GM23338 (cell line): ENCODE measurements at regions not wholly inside any gene's neighbourhood (a gene's known extent, or its start where the extent isn't known, plus 50 kb on each side); places are given as distances from the start of the nearest gene placed in this dataset.

ENCODE experiments used
- ATAC-seq: fragments of 200-7000 bp; cut with Tn5 transposase; 3 replicates; pipeline ENCODE4 v1.9.1; 2020
- DNase-seq: peaks from one replicate; pipeline ENCODE4 v3.0.0-alpha.2; 2015; ENCODE audit warnings: low spot score
- H2AFZ ChIP-seq: fragments of 200-600 bp; sonication (generic); 2 replicates; pipeline ENCODE4 v1.8.0; 2016; ENCODE audit warnings: antibody characterized with exemption, mild to moderate bottlenecking, moderate library complexity
- H3F3A ChIP-seq: fragments of 200-600 bp; sonication (generic); replicated peaks from 2 replicates; pipeline ENCODE4 v1.8.0; 2017; ENCODE audit warnings: antibody characterized with exemption, mixed run types, low read depth
- H3K27ac ChIP-seq: fragments of 200-600 bp; sonication (generic); 2 replicates; pipeline ENCODE4 v1.6.1; 2016; ENCODE audit warnings: low read depth
- H3K27me3 ChIP-seq: fragments of 200-600 bp; sonication (generic); 2 replicates; pipeline ENCODE4 v1.8.0; 2016; ENCODE audit warnings: mild to moderate bottlenecking, mixed run types, moderate library complexity; ENCODE audit not compliant: insufficient read depth
- H3K36me3 ChIP-seq: fragments of 200-600 bp; sonication (generic); 2 replicates; pipeline ENCODE4 v1.8.0; 2016; ENCODE audit warnings: mild to moderate bottlenecking; ENCODE audit not compliant: insufficient read depth
- H3K4me1 ChIP-seq: fragments of 200-600 bp; sonication (generic); 2 replicates; pipeline ENCODE4 v1.8.0; 2016; ENCODE audit warnings: mild to moderate bottlenecking, moderate library complexity; ENCODE audit not compliant: insufficient read depth
- H3K4me2 ChIP-seq: fragments of 200-600 bp; sonication (generic); 2 replicates; pipeline ENCODE4 v1.7.1; 2017; ENCODE audit warnings: mixed run types
- H3K4me3 ChIP-seq: fragments of 200-600 bp; sonication (generic); 2 replicates; pipeline ENCODE4 v1.6.1; 2016; ENCODE audit warnings: mixed run types
- H3K79me2 ChIP-seq: fragments of 200-600 bp; sonication (generic); replicated peaks from 2 replicates; pipeline ENCODE4 v1.8.0; 2017; ENCODE audit warnings: mild to moderate bottlenecking; ENCODE audit not compliant: insufficient read depth
- H3K9me2 ChIP-seq: fragments of 200-600 bp; sonication (generic); 2 replicates; pipeline ENCODE4 v1.8.0; 2017; ENCODE audit not compliant: insufficient read depth
- H4K20me1 ChIP-seq: fragments of 200-600 bp; sonication (generic); replicated peaks from 2 replicates; pipeline ENCODE4 v1.8.0; 2017; ENCODE audit warnings: mild to moderate bottlenecking; ENCODE audit not compliant: insufficient read depth
- H3K27ac Mint-ChIP-seq: 2 replicates; pipeline ENCODE4 v1.8.0; 2020; ENCODE audit warnings: inconsistent platforms, mild to moderate bottlenecking, moderate library complexity, mixed read lengths
- H3K27me3 Mint-ChIP-seq: 3 replicates; pipeline ENCODE4 v1.8.0; 2022; ENCODE audit warnings: low read depth, mild to moderate bottlenecking, moderate library complexity, mixed read lengths, inconsistent platforms; ENCODE audit not compliant: insufficient read depth, poor library complexity
- H3K36me3 Mint-ChIP-seq: 3 replicates; pipeline ENCODE4 v1.8.0; 2021; ENCODE audit warnings: low read depth, mild to moderate bottlenecking, inconsistent platforms, moderate library complexity, mixed read lengths
- H3K4me1 Mint-ChIP-seq: 3 replicates; pipeline ENCODE4 v1.8.0; 2020; ENCODE audit warnings: mild to moderate bottlenecking, inconsistent platforms, mixed read lengths
- H3K4me3 Mint-ChIP-seq: 3 replicates; pipeline ENCODE4 v1.8.0; 2021; ENCODE audit warnings: moderate library complexity, mild to moderate bottlenecking, inconsistent platforms, mixed read lengths
- H3K9me3 Mint-ChIP-seq: 3 replicates; pipeline ENCODE4 v1.8.0; 2020; ENCODE audit warnings: moderate library complexity, mild to moderate bottlenecking, inconsistent platforms, mixed read lengths
- CREB1 ChIP-seq: fragments of 250-450 bp; sonication (Bioruptor Pico); IDR thresholded peaks from 2 replicates; pipeline ENCODE4 v1.5.0; 2020; ENCODE audit warnings: low read depth, mild to moderate bottlenecking, moderate library complexity
- CTCF ChIP-seq, 2 experiments: fragments of 200-600 bp in 1 of 2; sonication (generic) in 1 of 2; conservative IDR thresholded peaks; 2 replicates each; pipeline versions ENCODE4 v1.5.1 to v1.6.1; 2016 to 2017; ENCODE audit warnings: antibody characterized with exemption in 2 of 2, low read depth in 2 of 2, mild to moderate bottlenecking in 2 of 2, moderate library complexity in 1 of 2
- ETS1 ChIP-seq: IDR thresholded peaks from 2 replicates; pipeline ENCODE4 v1.6.1; 2016; ENCODE audit warnings: antibody characterized with exemption
- EZH2 ChIP-seq: fragments of 200-600 bp; sonication (generic); IDR thresholded peaks from one replicate; pipeline ENCODE4 v1.8.0; 2017; ENCODE audit warnings: antibody characterized with exemption, mild to moderate bottlenecking, low read depth; ENCODE audit not compliant: unreplicated experiment
- EZH2phosphoT487 ChIP-seq: fragments of 200-600 bp; sonication (generic); IDR thresholded peaks from one replicate; pipeline ENCODE4 v1.8.1; 2018; ENCODE audit warnings: antibody characterized with exemption; ENCODE audit not compliant: unreplicated experiment
- JUNB ChIP-seq: IDR thresholded peaks from one replicate; pipeline ENCODE4 v1.6.1; 2016; ENCODE audit warnings: antibody characterized with exemption; ENCODE audit not compliant: unreplicated experiment
- NANOG ChIP-seq: IDR thresholded peaks from 2 replicates; pipeline ENCODE4 v1.6.1; 2016; ENCODE audit warnings: antibody characterized with exemption, borderline replicate concordance
- POLR2AphosphoS5 ChIP-seq: IDR thresholded peaks from 2 replicates; pipeline ENCODE4 v1.6.1; 2016; ENCODE audit warnings: antibody characterized with exemption, low read depth
- REST ChIP-seq: IDR thresholded peaks from one replicate; pipeline ENCODE4 v1.6.1; 2018; ENCODE audit warnings: antibody characterized with exemption; ENCODE audit not compliant: unreplicated experiment
- STAT1 ChIP-seq: IDR thresholded peaks from one replicate; pipeline ENCODE4 v1.6.1; 2016; ENCODE audit warnings: antibody characterized with exemption; ENCODE audit not compliant: unreplicated experiment
- ZNF114 ChIP-seq: fragments of 250-450 bp; sonication (Bioruptor Pico); IDR thresholded peaks from 2 replicates; pipeline ENCODE4 v1.5.0; 2020; ENCODE audit warnings: mild to moderate bottlenecking, moderate library complexity
- ZNF331 ChIP-seq: fragments of 250-450 bp; sonication (Bioruptor Pico); IDR thresholded peaks from 2 replicates; pipeline ENCODE4 v1.5.0; 2020; ENCODE audit warnings: low read depth, mild to moderate bottlenecking, moderate library complexity
- ZNF462 ChIP-seq: fragments of 250-450 bp; sonication (Bioruptor Pico); IDR thresholded peaks from 2 replicates; pipeline ENCODE4 v1.5.0; 2020; ENCODE audit warnings: mild to moderate bottlenecking, moderate library complexity

GRCh38 chr18:76565238-76566173 lies 70.5 kb upstream of the ZNF516 start:
- H2AFZ ChIP-seq: no peak overlapping the region
- no peaks in the 10 kb centered on the region for H3K36me3 Mint-ChIP-seq
- no peaks in the 10 kb centered on the region for H3K79me2 ChIP-seq
- H3K27ac ChIP-seq: no peak overlapping the region
- no peaks in the 10 kb centered on the region for H3F3A ChIP-seq
- H3K27me3 Mint-ChIP-seq: peaks cover 17% of the 10 kb centered on the region
- no peaks in the 10 kb centered on the region for H3K9me3 Mint-ChIP-seq
- peak; percentile 89 for DNase-seq
- H3K27ac Mint-ChIP-seq: peak overlapping the region; percentile 81; the same call in 1 of the 2 replicates
- H3K36me3 ChIP-seq: no peaks in the 10 kb centered on the region; the same call in 1 of the 2 replicates
- TF ChIP-seq JUNB: no peak
- no peak for TF ChIP-seq POLR2AphosphoS5
- TF ChIP-seq ZNF331 (CRISPR knock-in tag): no peak
- no peak for TF ChIP-seq CTCF (conservative IDR thresholded peaks at IDR 0.05; ENCODE audit: low read depth in 2 of 2)
- no peak for TF ChIP-seq ZNF462 (CRISPR knock-in tag)
- TF ChIP-seq NANOG: no peak
- TF ChIP-seq REST: no peak
- TF ChIP-seq CREB1 (CRISPR knock-in tag): no peak
- no peak for TF ChIP-seq STAT1
- TF ChIP-seq ETS1: no peak
- no peak for TF ChIP-seq EZH2phosphoT487
- TF ChIP-seq ZNF114 (CRISPR knock-in tag): no peak
- TF ChIP-seq EZH2: no peak
- ATAC-seq: peak; percentile 98
- peaks cover 4% of the 10 kb centered on the region for H3K4me1 ChIP-seq
- H4K20me1 ChIP-seq: no peaks in the 10 kb centered on the region
- H3K4me1 Mint-ChIP-seq: peaks cover 12% of the 10 kb centered on the region
- H3K4me3 Mint-ChIP-seq: peak overlapping the region; percentile 36
- no peak overlapping the region for H3K4me3 ChIP-seq
- H3K4me2 ChIP-seq: peak overlapping the region; percentile 7; the same call in 1 of the 2 replicates
- H3K27me3 ChIP-seq: no peaks in the 10 kb centered on the region
- peaks cover 12% of the 10 kb centered on the region; the same call in 1 of the 2 replicates for H3K9me2 ChIP-seq
